Iris pigment epithelial cell (primary cell): ENCODE measurements at regions not wholly inside any gene's neighbourhood (a gene's known extent, or its start where the extent isn't known, plus 50 kb on each side); places are given as distances from the start of the nearest gene placed in this dataset.
"Not testable (repeated sequence)": the region's sequence is repeated elsewhere in the genome, so short reads cannot be mapped to it uniquely, and the experiment has no call there.

ENCODE experiments used
- DNase-seq: peaks from one replicate; pipeline ENCODE4 v3.0.0-alpha.2; 2011; ENCODE audit warnings: low read depth

- not testable (repeated sequence) for DNase-seq
These were observed 111.3 kb downstream of the NPIPB11 start for GRCh38 chr16:29294951-29295795.

- DNase-seq, result not testable (repeated sequence)
These were observed 112.0 kb downstream of the NPIPB11 start for GRCh38 chr16:29294400-29294933.

GRCh38 chr16:29293545-29293944, 113.0 kb downstream of the NPIPB11 start:
- DNase-seq, result not testable (repeated sequence)

- DNase-seq, result not testable (repeated sequence)
These were observed 113.5 kb downstream of the NPIPB11 start for GRCh38 chr16:29292952-29293471.

- not testable (repeated sequence) for DNase-seq
These were observed 114.9 kb downstream of the NPIPB11 start for GRCh38 chr16:29291329-29292271.

- peak; percentile 94 for DNase-seq
These were observed 115.8 kb downstream of the NPIPB11 start for GRCh38 chr16:29290631-29291247.

GRCh38 chr16:29289516-29290239, 116.8 kb downstream of the NPIPB11 start:
- not testable (repeated sequence) for DNase-seq

GRCh38 chr16:29288711-29289474, 117.6 kb downstream of the NPIPB11 start:
- DNase-seq, result peak; percentile 45

- not testable (repeated sequence) for DNase-seq
These were observed 118.5 kb downstream of the NPIPB11 start for GRCh38 chr16:29287871-29288535.

GRCh38 chr16:29287246-29287645, 119.3 kb downstream of the NPIPB11 start:
- not testable (repeated sequence) for DNase-seq

GRCh38 chr16:29286796-29287195, 119.7 kb downstream of the NPIPB11 start:
- not testable (repeated sequence) for DNase-seq

- DNase-seq, result not testable (repeated sequence)
These were observed 120.3 kb downstream of the NPIPB11 start for GRCh38 chr16:29286161-29286560.

GRCh38 chr16:29285151-29285885, 121.2 kb downstream of the NPIPB11 start:
- not testable (repeated sequence) for DNase-seq

GRCh38 chr16:29284723-29285122, 121.8 kb downstream of the NPIPB11 start:
- not testable (repeated sequence) for DNase-seq

- not testable (repeated sequence) for DNase-seq
These were observed 122.4 kb downstream of the NPIPB11 start for GRCh38 chr16:29284159-29284558.

- DNase-seq, result not testable (repeated sequence)
These were observed 128.2 kb downstream of the NPIPB11 start for GRCh38 chr16:29278097-29278871.

GRCh38 chr16:29276446-29276845, 130.1 kb downstream of the NPIPB11 start:
- DNase-seq, result peak; percentile 66
